GM18873 (cell line): ENCODE measurements at regions not wholly inside any gene's neighbourhood (a gene's known extent, or its start where the extent isn't known, plus 50 kb on each side); places are given as distances from the start of the nearest gene placed in this dataset.
"Not testable (repeated sequence)": the region's sequence is repeated elsewhere in the genome, so short reads cannot be mapped to it uniquely, and the experiment has no call there.

Experiments used
- ATAC-seq: cut with Tn5 transposase; IDR thresholded peaks from one replicate; pipeline ENCODE4 v1.9.1; 2021; ENCODE audit warnings: mild to moderate bottlenecking, moderate library complexity, moderate number of reproducible peaks; ENCODE audit not compliant: unreplicated experiment, low FRiP score

DNA sequence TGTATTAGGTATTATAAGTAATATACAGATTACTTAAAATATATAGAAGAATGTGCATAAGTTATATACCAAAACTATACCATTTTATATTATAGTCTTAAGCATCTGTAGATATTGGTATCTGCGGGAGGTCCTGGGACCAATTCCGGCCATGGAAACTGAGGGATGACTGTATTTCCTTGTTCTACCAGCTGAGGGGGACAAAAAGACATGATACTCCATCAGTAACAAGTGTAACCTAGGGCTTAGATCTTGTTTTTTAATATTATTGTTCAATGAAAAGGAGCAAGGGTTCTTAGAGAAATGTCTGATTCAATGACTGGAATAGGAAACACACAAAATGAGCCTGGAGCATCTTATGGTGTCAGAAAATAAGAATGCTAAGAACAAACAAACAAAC, 752.5 kb downstream of the CCSER2 start:
- no peak for ATAC-seq

DNA sequence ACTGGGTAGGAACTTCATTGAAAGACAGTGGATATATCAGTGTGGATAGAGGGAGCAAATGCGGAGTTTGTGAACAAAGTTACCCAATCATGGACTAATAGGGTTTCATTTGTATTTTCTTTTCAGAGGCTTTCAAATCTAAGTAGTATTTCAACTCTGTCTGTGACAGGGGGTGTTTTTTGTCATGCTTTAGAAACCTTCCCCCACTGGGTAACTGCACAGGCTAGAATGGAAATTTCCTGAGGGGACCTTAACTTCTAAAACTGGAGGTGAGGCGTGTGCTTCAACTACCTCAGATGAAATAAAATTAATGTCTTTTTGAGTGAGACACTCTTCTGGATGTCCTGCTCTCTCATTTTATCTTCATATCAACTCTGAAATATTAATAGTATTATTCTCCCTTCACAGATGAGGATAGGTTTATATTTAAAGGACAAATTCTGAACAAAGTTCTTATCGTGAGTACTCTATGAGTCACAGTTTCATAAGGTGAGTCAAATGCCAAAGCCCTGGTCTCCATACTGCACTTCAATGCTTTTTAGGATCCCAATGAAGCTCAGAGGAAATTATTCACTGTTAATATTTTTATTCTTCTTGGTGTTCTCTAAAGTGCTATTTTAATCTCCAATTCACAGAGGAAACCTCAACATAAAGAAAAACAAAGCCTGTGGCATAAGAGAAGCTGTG, 770.6 kb downstream of the CCSER2 start:
- no peak for ATAC-seq

DNA sequence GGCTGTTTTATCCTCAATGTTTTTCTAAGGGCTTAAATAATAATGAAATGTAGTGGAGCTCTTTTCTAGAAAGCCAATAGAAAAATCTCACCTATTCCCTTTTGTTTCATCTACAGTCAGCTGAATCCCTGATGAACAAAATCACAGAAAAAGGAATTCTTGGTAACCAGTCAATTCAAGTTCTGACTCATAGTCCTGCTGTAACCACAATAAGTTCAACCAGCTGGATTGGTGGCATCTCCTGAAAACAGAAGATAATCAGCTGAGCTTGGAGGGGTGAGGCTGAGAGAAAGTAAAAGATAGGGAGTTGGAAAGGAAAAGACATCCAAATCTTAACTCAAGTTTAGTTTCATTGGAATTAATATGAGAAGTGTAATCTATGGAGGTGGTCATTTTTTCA, 772.1 kb downstream of the CCSER2 start:
- no peak for ATAC-seq

DNA sequence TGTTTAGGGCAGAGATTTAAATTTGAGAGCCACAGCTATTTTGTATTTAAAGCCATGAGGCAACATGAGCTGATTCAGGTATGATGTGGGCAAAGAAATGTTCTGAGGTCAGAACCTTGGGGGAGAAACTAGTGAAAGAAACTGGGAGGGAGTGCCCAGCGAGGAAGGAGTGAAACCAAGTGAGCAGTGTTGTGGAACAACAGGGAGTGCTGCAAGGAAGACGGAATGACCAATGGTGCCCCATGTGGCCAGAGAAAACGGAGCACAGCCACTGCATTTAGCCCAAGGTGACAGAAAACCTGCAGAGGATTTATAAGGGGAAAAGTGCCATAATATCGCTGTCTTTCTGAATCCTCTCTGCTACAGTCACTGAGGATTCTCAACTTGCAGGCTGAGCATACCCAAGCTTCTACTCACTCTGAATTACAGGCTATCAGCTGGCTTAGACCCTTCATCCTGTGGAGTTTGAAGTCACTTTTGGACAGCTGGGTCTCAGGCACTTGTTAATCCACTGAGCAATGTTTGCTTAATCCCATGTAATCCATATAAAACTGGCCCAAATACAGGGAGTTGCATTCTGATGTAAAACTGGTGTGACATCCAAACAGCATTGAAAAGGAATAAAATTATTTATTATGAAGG, 777.3 kb downstream of the CCSER2 start:
- ATAC-seq = no peak

DNA sequence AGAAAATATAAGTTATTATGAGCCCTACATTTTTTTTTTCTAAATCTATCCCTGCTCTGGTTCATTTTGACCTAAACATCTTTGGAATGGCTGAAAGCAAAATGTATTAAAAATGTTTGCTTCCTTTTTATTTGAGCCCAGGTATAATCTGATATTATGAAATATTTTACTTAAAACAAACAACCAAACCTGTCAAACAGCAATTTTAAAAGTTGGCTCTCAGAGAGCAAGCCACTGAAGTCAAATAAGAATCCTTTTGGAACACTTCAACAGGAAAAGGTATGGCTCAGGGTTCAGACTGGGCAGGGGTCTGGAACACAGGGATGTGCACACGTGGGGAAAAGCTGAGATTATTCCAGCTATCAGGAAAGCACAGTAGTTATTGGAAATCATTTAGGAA, 782.9 kb downstream of the CCSER2 start:
- no peak for ATAC-seq

DNA sequence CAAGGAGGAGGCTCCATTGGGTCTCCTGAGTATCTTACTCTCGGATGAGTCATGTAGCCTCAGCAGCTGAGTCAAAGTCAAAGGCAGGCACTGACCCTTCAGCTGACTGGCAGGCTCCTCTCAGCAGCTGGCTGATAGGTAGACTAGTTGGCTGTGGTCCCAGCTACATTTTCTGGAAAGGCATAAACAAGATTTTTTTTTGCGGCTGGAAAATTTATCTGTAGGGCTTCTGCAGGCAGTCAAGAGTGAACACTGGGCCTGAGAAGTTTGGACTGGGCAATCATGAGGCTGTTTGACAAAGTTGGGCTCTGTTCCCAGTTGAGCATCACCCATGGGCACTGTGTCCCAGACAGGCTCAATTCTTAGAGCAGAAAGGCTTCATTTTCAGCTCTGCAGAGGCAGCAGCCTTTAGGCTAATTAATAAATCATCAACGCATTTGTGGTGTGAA, 796.2 kb downstream of the CCSER2 start:
- no peak for ATAC-seq

DNA sequence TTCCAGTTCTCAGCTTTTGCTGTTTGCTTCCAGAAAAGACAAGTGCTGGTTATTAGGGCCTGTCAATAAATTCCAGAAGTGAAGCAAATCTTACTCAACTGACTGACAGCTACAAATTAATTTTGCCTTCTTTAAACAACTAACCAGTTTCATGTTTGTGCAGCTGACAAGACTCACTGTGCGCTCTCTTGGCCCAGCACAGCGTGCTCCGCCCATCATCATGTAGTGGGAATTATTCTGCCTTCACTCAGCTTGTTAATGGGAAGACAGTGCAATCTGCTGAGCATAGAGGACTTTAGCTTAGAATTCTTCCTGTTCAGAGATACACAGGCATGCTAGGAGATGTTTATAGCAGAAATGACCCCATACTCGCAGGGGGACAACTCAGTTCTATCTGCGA, 808.9 kb downstream of the CCSER2 start:
- no peak for ATAC-seq

DNA sequence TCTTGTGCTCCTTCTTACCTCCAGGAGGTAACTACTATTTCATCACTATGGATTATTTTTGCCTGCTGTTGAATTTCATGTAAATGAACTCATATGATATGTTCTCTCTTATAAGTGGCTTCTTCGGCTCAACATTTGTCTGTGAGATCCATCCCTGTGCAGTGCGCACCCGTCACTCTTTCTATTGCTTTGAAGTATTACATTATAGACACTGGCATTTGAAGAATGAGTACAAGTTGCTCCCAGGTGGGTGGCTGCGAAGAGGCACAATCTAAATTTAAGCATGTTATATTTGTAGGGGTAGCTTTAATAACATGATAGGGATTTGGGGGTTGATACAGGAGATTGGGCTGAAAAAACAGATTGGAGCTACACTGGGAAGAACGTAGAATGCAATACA, 809.7 kb downstream of the CCSER2 start:
- no peak for ATAC-seq

DNA sequence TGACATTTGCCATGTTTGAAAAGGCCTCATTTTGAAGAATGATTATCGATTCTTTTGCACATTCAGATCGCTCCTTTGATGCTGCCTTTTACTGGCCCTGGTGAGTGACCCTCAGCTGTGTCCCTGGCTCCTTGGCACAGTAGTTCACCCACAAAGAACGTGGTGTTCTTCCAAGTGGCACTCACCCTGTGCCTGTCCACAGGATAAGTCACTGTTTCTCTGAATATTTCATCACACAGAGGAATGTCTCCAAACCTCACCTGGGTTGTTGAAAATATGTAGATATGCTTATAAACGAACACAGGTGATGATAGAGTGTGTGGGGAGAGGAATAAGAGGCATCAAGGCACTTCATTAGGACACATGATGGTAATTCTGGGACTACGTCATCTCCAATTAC, 810.7 kb downstream of the CCSER2 start:
- ATAC-seq = no peak

DNA sequence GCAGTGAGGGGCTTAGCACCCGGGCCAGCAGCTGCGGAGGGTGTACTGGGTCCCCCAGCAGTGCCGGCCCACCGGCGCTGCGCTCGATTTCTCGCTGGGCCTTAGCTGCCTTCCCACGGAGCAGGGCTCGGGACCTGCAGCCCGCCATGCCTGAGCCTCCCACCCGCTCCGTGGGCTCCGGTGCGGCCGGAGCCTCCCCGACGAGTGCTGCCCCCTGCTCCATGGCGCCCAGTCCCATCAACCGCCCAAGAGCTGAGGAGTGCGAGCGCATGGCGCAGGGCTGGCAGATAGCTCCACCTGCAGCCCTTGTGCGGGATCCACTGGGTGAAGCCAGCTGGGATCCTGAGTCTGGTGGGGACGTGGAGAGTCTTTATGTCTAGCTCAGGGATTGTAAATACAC, 813.1 kb downstream of the CCSER2 start:
- not testable (repeated sequence) for ATAC-seq

DNA sequence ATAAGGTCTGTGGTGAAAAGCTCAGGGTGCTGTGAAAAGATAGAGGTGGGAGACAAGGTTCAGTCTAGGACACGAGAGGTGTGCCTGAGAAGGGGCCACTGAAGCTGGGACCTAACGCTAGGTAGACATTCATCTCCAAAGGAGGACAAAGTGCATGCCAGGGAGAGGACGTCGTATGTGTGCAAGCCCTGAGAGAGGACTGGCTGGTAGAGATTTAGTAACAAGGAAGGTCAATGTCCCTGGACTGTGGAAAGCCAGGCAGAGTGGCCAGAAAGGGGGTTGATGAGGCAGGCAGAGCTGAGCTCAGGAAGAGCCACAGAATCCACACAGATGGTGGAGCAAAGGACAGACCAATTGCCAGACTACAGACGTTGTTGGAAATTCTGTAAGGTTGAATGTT, 817.6 kb downstream of the CCSER2 start:
- ATAC-seq = no peak

DNA sequence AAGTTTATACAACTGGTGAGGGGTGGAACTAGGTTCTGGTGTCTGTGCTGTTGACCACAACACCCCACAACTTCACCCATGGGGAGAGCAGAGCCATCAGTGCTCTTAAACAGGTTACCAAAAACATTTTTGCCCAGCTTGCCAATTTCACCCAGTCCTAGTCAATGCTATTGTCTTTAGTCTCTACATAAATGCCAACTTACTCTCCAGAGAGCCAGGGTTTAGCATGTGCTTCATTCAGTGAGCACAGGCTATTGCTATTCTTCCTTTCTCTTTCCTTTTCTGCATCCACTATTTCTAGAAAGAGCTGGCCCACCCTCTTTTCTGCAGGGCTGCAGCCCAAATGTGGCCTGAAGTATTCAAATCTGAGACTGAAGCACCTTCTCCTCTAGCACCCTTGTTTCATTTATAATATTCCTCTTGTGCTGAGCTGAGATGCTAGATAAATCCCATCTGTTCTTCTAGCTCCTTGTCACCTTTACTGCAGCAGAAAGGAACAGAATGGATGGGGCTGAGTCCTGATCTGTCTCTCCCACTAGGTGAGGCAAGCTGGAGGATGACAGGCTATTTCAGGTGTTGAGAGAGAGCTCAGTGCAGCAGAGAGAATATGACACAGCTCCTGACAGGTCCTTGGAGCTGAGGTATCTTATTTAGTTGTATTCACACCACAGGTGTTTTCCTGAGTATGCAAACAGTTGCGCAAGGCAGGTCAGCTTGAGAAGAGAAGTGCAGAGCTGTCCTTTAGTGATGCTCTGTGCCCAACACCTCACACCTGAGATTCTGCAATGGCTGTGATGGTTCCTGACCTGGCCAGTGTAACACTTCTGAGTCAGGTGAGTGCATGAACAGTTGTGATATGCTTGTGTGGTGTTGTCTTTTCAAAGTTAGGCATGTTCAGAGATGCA, 819.2 kb downstream of the CCSER2 start:
- no peak for ATAC-seq

DNA sequence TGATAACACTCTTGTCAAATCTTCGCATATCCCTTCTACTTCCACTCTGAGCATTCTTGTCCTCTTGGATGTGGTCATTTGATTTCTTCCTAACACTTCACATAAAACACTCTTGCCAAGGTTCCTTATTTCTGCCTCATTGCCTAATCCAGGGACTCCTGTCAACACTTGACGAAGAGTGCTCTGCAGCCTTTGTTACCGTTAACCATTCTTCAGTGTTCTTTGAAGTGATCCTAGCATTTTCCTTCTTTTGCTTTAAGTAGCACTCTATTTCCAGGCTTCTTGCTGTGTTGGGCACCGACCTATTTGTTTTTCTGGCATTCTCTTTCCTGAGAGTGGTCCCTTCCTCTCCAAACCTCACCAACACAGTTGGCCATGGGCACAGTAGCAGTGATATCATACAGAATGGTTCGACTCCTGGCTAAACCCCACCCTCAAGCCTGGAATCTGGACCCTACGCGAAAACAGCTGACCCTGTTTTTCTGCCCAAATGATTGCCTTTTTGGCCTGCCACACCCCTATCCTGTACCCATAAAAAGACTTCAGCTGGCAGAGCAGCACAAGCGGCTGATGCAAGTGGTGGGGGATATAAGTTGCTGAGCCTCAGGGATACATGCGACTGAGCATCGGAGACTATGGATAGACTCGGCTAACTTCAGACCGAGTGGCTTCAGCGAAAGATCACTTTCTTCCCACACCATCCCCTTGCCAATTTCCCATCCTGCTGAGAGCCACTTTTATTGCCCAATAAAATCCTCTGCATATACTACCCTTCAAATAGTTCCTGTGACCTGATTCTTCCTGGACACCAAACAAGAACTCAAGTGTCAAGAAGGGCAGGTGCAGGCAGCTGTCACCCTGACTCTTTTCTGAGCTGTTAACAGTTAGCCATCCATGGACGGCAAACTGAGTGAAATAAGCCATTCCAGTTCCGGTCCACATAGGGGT, 820.6 kb downstream of the CCSER2 start:
- ATAC-seq = no peak

DNA sequence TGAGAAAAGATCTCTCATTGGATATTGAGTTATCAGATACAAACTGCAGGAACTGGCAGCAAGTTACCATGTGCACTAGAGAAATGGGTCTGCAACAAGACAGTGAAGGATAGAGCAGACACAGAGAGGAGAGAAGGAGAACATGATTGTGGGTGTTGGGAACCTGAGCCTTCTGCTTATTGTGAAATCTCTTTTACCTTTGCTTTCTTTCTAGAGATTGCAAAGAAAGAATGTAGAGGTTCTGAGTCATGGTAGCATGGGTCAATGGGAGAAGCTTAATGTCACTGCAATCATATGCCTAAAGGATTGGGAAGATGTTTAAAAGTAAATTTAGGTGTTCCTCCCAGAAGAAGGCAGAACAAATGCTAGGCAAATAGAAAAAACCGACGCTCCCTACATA, 821.4 kb downstream of the CCSER2 start:
- no peak for ATAC-seq

DNA sequence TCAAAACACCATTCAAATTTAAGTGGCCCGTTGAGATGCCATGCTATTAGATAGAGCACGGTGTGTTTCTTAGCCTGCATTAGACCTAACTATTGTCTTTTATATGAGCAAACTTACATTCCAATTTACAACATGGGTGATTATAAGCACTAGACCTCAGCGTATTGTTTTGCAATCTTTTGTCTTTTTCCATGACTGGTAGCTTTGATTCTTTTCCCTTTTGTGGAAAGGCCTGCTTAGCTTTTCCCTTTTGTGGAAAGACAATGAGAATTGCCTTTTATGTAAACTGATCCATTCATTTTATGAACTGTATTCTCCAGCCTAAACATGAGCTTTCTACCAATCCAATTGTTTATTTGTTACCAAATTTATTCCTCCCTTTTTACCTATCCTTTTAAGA, 823.1 kb downstream of the CCSER2 start:
- no peak for ATAC-seq

DNA sequence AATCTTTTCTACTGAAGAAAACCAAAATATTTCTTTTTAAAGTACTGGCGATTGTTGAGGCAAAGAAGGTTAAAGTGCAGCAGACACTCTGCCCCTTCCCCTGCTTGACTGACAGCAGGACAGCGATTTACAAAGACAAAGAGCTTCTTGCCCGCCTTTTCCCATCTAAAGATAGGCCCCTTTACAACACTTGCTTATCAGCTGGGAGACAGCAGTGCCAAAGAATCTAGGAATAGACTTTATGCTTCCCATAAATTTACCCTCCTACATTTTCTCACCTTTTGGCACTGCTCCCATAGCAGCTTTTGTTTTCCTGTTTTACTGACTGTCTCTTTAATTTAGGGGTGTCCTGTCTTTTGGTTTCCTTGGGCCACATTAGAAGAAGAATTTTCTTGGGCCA, 824.1 kb downstream of the CCSER2 start:
- ATAC-seq = no peak

DNA sequence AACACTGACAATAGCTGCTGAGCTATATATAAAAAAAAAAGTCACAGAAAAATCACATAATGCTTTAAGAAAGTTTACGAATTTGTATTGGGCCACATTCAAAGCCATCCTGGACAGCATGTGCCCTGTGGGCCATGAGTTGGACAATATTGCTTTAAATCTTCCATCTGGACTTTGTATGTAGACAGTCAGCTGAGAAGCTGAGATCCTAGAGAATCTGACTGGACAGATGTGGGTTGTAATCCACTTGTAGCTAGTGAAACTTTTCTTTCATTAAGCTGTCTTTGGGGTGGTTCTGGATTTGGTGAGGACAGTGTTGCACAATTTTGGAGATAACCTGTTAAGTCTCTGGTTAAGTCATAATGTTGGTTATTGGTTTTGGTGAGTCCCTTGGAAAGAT, 824.5 kb downstream of the CCSER2 start:
- ATAC-seq = no peak

DNA sequence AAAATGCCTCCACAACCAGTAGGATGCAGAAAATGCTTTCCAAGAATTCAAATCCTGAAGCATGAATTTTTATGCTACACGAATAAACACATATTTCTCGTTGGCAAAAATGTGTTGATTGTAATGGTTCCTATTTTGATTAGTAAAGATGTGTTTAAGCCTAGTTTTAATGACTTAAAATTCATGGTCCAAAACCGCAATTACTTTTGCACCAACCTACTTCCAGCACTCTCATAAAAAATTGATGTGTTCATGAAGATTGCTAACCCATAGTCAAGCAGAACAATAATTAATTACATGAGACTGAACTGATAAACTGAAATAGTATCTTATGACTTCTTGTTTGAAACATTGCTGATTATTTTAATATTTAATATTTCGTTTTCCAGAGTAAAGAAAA, 828.8 kb downstream of the CCSER2 start:
- ATAC-seq = no peak

DNA sequence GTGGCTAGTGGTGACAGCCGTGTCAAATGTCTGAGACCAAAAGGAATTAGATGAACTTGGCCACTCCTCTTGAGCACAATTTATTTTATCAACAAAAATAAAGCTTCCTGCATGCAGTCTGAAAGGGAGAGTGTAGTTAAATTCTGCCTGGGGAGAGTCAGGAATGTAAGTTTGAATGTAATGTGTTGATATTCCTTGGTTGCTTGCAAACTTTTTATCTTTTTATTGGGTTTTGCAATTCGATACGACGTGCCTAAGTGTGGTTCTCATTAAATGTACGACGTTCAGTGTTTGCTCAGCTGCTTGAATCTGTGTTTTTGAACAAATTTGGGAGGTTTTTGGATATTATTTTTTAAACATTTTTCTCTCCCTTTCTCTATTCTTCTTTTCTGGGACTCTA, 839.9 kb downstream of the CCSER2 start:
- no peak for ATAC-seq

DNA sequence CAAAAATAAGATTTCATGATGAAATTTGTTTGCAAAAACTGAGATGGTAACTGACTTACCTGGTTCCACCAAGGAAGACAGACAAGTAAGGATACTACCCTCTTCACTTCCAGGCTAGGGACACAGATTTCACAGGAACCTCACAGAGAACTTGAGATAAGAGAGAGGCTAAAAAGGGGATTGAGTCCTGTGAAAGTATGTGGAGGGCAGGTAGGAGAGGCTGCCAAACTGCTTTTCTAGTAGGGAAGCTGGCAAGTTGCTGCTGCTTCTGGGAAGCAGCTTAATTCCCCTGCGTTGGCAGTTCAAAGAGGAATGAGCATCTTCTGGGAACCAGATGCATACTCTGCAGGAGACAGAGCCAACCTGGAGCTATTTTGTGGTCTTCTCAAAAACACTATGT, 841.6 kb downstream of the CCSER2 start:
- no peak for ATAC-seq
